ENCODE measurements at regions not wholly inside any gene's neighbourhood (a gene's known extent, or its start where the extent isn't known, plus 50 kb on each side); places are given as distances from the start of the nearest gene placed in this dataset.

GRCh38 chr7:51702673-51703072, 386.1 kb upstream of the COBL start:
- Histone ChIP-seq H2BK5ac (ENCODE audit: low read depth, low read length, poor library complexity, severe bottlenecking) (no peak overlapping the region), H4K20me1 (ENCODE audit: insufficient read depth, low read length) (no peaks in the 10 kb centered on the region), H3K9me1 (ENCODE audit: insufficient read depth, low read length) (no peaks in the 10 kb centered on the region), H3K4ac (ENCODE audit: low read depth, low read length) (no peak overlapping the region), H2AFZ (replicated peaks; ENCODE audit: low read length, poor library complexity) (no peak overlapping the region), H3K14ac (replicated peaks; ENCODE audit: low read depth, low read length) (no peak overlapping the region), H3K9me3 (ENCODE audit: control insufficient read depth, insufficient read depth, low read length) (peaks cover 4% of the 10 kb centered on the region; the same call in 1 of the 2 replicates), H4K8ac (ENCODE audit: low read depth in 2 of 2, low read length in 2 of 2) (no peak overlapping the region), H3K18ac (ENCODE audit: low read depth, low read length) (no peak overlapping the region), H3K56ac (ENCODE audit: extremely low read depth, insufficient read depth, low read length) (no peak overlapping the region), H3K36me3 (ENCODE audit: control insufficient read depth, insufficient read depth, low read length) (no peaks in the 10 kb centered on the region), H2BK120ac (ENCODE audit: low read depth, low read length) (no peak overlapping the region), H4K5ac (ENCODE audit: low read depth, low read length) (no peak overlapping the region), H3K9ac (ENCODE audit: low read depth, low read length) (no peak overlapping the region), H4K91ac (ENCODE audit: insufficient read depth, low read depth, low read length) (no peak overlapping the region), H3K79me1 (ENCODE audit: low read depth in 1 of 2, low read length in 2 of 2) (no peaks in the 10 kb centered on the region), H2BK20ac (ENCODE audit: low read depth, low read length) (no peak overlapping the region), H2AK5ac (ENCODE audit: low read depth, low read length) (no peak overlapping the region), H3K4me2 (ENCODE audit: low read depth, low read length) (no peak overlapping the region), H3K27ac (ENCODE audit: insufficient read depth, low read length) (no peak overlapping the region), H3K27me3 (ENCODE audit: control insufficient read depth, insufficient read depth, low read length) (no peaks in the 10 kb centered on the region), H3K23ac (ENCODE audit: low read depth, low read length) (no peak overlapping the region), H3K4me1 (ENCODE audit: control insufficient read depth, insufficient read depth, low read length) (no peaks in the 10 kb centered on the region), H2BK15ac (ENCODE audit: low read depth, low read length) (no peak overlapping the region), H3K4me3 (ENCODE audit: insufficient read depth, low read depth, low read length) (no peak overlapping the region), H2AK9ac (replicated peaks; ENCODE audit: low read depth, low read length, poor library complexity) (no peak overlapping the region)
- no peak for ATAC-seq (ENCODE audit: low read depth)
- ChIA-PET CTCF (no interaction called here), POLR2A (ENCODE audit: unreplicated experiment) (no interaction called here)
- dilution Hi-C loops (cut with HindIII; ENCODE audit: low sequenced_read_pairs, unreplicated experiment) (no loop called here), in situ Hi-C loops (cut with MboI; ENCODE audit: low sequenced_read_pairs) (no loop called here), intact Hi-C loops (cut with micrococcal nuclease) (no loop called here)
- TF ChIP-seq CHD1 (IDR thresholded peaks at IDR 0.05; ENCODE audit: low read depth, low read length): no peak
- no peak for TF ChIP-seq RAD21 (IDR thresholded peaks at IDR 0.05; ENCODE audit: low read length)
- DNase-seq: no peak
- BruUV-seq (replicated peaks): no TSS peak
- no CpG with 5 or more reads among the region's 3 CpGs for WGBS, 2 experiments (ENCODE audit: extremely low coverage in 2 of 2, insufficient read length in 1 of 2)
